MM.1S (cell line): ENCODE measurements at regions not wholly inside any gene's neighbourhood (a gene's known extent, or its start where the extent isn't known, plus 50 kb on each side); places are given as distances from the start of the nearest gene placed in this dataset.

Experiments
- DNase-seq: peaks from one replicate; pipeline ENCODE4 v3.0.0-alpha.2; 2015
- H2AFZ ChIP-seq: fragments of 300-600 bp; sonication (generic); 2 replicates; pipeline ENCODE4 v1.6.0; 2016; ENCODE audit warnings: antibody characterized with exemption, low read length
- H3F3A ChIP-seq: fragments of 300-600 bp; sonication (generic); 2 replicates; pipeline ENCODE4 v1.6.1; 2016; ENCODE audit warnings: mild to moderate bottlenecking, antibody characterized with exemption, low read length, moderate library complexity, mixed read lengths; ENCODE audit not compliant: insufficient read depth
- H3K27ac ChIP-seq: fragments of 300-600 bp; sonication (generic); 2 replicates; pipeline ENCODE4 v1.5.1; 2016; ENCODE audit warnings: mild to moderate bottlenecking, low read length
- H3K27me3 ChIP-seq: fragments of 300-600 bp; sonication (generic); replicated peaks from 2 replicates; pipeline ENCODE4 v1.6.0; 2016; ENCODE audit warnings: low read length; ENCODE audit not compliant: insufficient read depth
- H3K36me3 ChIP-seq: fragments of 300-600 bp; sonication (generic); replicated peaks from 2 replicates; pipeline ENCODE4 v1.6.1; 2016; ENCODE audit warnings: mild to moderate bottlenecking, low read length, mixed read lengths; ENCODE audit not compliant: insufficient read depth
- H3K4me1 ChIP-seq: fragments of 300-600 bp; sonication (generic); 2 replicates; pipeline ENCODE4 v1.6.1; 2016; ENCODE audit warnings: low read length, mixed read lengths
- H3K4me2 ChIP-seq: fragments of 300-600 bp; sonication (generic); 2 replicates; pipeline ENCODE4 v1.6.0; 2016; ENCODE audit warnings: low read depth, low read length
- H3K4me3 ChIP-seq: fragments of 300-600 bp; sonication (generic); 2 replicates; pipeline ENCODE4 v1.5.1; 2016; ENCODE audit warnings: low read length, mixed read lengths
- H3K79me2 ChIP-seq: fragments of 300-600 bp; sonication (generic); 2 replicates; pipeline ENCODE4 v1.6.1; 2016; ENCODE audit warnings: mixed run types, low read length, mixed read lengths
- H3K9ac ChIP-seq: fragments of 300-600 bp; sonication (generic); 2 replicates; pipeline ENCODE4 v1.6.1; 2016; ENCODE audit warnings: low read length, mixed read lengths
- H3K9me2 ChIP-seq: fragments of 300-600 bp; sonication (generic); replicated peaks from 2 replicates; pipeline ENCODE4 v1.6.1; 2016; ENCODE audit warnings: mild to moderate bottlenecking, low read length, mixed read lengths; ENCODE audit not compliant: insufficient read depth
- H3K9me3 ChIP-seq: fragments of 300-600 bp; sonication (generic); replicated peaks from 2 replicates; pipeline ENCODE4 v1.6.1; 2016; ENCODE audit warnings: mild to moderate bottlenecking, low read length, mixed read lengths; ENCODE audit not compliant: insufficient read depth
- H4K20me1 ChIP-seq: fragments of 300-600 bp; sonication (generic); 2 replicates; pipeline ENCODE4 v1.6.1; 2016; ENCODE audit warnings: mild to moderate bottlenecking, low read length, moderate library complexity, mixed read lengths; ENCODE audit not compliant: insufficient read depth
- CTCF ChIP-seq: fragments of 300-600 bp; sonication (generic); IDR thresholded peaks from 2 replicates; pipeline ENCODE4 v1.5.1; 2016; ENCODE audit warnings: antibody characterized with exemption, low read length, mixed read lengths
- EZH2 ChIP-seq: fragments of 300-600 bp; sonication (generic); optimal IDR thresholded peaks from 2 replicates; pipeline ENCODE3; 2017; ENCODE audit warnings: low read depth, mild to moderate bottlenecking, antibody characterized with exemption, low read length, mixed read lengths
- EZH2phosphoT487 ChIP-seq: fragments of 300-600 bp; sonication (generic); IDR thresholded peaks from 2 replicates; pipeline ENCODE4 v1.6.1; 2018; ENCODE audit warnings: antibody characterized with exemption, low read length

GRCh38 chr7:47145982-47146381 lies 435.9 kb downstream of the TNS3 start:
- Histone ChIP-seq H3K4me1 (no peaks in the 10 kb centered on the region), H3K9me2 (no peaks in the 10 kb centered on the region), H2AFZ (no peak overlapping the region), H3F3A (no peaks in the 10 kb centered on the region), H3K4me2 (no peak overlapping the region), H3K4me3 (no peak overlapping the region), H4K20me1 (no peaks in the 10 kb centered on the region), H3K36me3 (no peaks in the 10 kb centered on the region), H3K9me3 (no peaks in the 10 kb centered on the region), H3K79me2 (no peaks in the 10 kb centered on the region), H3K27ac (no peak overlapping the region), H3K9ac (no peak overlapping the region), H3K27me3 (no peaks in the 10 kb centered on the region)
- DNase-seq, result no peak
- no peak for TF ChIP-seq EZH2phosphoT487
- TF ChIP-seq EZH2, result no peak
- no peak for TF ChIP-seq CTCF

DNA sequence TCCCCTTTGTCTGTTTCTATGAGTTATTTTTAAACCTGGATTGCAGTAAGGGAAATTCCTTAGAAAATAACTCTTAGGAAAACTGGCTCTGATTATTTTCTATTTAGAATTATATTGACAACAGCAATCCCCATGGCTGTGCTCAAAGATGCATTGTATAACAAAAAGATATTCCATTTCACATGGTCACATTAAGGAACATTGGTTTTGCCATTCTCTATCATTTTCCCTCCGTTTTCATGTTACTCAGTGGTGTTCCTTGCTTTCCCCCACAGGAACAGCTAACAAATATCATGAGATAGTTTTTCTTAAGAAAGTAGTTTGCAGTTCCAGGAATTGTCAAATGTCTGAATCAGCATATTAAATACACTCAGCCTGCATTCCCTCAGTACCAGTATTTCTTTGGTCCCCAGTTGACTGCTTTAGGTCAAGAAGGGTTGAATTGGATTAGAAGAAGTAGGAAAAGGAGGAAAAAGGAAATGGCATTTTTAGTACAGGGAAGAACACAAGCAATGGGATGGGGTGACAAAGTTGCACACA lies 436.7 kb downstream of the TNS3 start:
- H3K9me3 ChIP-seq, result no peaks in the 10 kb centered on the region
- H3K4me1 ChIP-seq, result no peaks in the 10 kb centered on the region
- H3K27ac ChIP-seq, result no peak overlapping the region
- DNase-seq, result no peak
- H3K79me2 ChIP-seq, result no peaks in the 10 kb centered on the region
- H3K9ac ChIP-seq, result no peak overlapping the region
- H3K9me2 ChIP-seq, result no peaks in the 10 kb centered on the region
- no peaks in the 10 kb centered on the region for H3F3A ChIP-seq
- no peaks in the 10 kb centered on the region for H4K20me1 ChIP-seq
- no peak overlapping the region for H2AFZ ChIP-seq
- H3K27me3 ChIP-seq, result no peaks in the 10 kb centered on the region
- H3K4me3 ChIP-seq, result no peak overlapping the region
- H3K4me2 ChIP-seq, result no peak overlapping the region
- H3K36me3 ChIP-seq, result no peaks in the 10 kb centered on the region
- no peak for TF ChIP-seq CTCF
- TF ChIP-seq EZH2, result no peak
- TF ChIP-seq EZH2phosphoT487, result no peak

GRCh38 chr7:47143339-47143738 lies 438.6 kb downstream of the TNS3 start:
- Histone ChIP-seq H3K27ac (no peak overlapping the region), H3K4me3 (no peak overlapping the region), H2AFZ (no peak overlapping the region), H3K9ac (no peak overlapping the region), H3K36me3 (no peaks in the 10 kb centered on the region), H3K4me1 (no peaks in the 10 kb centered on the region), H3F3A (no peaks in the 10 kb centered on the region), H3K27me3 (no peaks in the 10 kb centered on the region), H3K79me2 (no peaks in the 10 kb centered on the region), H3K9me2 (no peaks in the 10 kb centered on the region), H3K4me2 (no peak overlapping the region), H4K20me1 (no peaks in the 10 kb centered on the region), H3K9me3 (no peaks in the 10 kb centered on the region)
- TF ChIP-seq CTCF (no peak), EZH2phosphoT487 (no peak), EZH2 (no peak)
- no peak for DNase-seq
